Loucy (cell line): ENCODE measurements at regions not wholly inside any gene's neighbourhood (a gene's known extent, or its start where the extent isn't known, plus 50 kb on each side); places are given as distances from the start of the nearest gene placed in this dataset.

Experiments
- EZH2phosphoT487 ChIP-seq: fragments of 200-600 bp; IDR thresholded peaks from 2 replicates; pipeline ENCODE4 v1.6.1; 2018; ENCODE audit warnings: antibody characterized with exemption, mild to moderate bottlenecking, moderate library complexity, borderline replicate concordance
- TF ChIP-seq, protein P1 (sequence below): fragments of 200-600 bp; sonication (generic); conservative IDR thresholded peaks from 2 replicates; pipeline ENCODE4 v1.5.1; 2014; ENCODE audit warnings: mild to moderate bottlenecking, antibody characterized with exemption, low read length

- TF ChIP-seq, protein P1, sequence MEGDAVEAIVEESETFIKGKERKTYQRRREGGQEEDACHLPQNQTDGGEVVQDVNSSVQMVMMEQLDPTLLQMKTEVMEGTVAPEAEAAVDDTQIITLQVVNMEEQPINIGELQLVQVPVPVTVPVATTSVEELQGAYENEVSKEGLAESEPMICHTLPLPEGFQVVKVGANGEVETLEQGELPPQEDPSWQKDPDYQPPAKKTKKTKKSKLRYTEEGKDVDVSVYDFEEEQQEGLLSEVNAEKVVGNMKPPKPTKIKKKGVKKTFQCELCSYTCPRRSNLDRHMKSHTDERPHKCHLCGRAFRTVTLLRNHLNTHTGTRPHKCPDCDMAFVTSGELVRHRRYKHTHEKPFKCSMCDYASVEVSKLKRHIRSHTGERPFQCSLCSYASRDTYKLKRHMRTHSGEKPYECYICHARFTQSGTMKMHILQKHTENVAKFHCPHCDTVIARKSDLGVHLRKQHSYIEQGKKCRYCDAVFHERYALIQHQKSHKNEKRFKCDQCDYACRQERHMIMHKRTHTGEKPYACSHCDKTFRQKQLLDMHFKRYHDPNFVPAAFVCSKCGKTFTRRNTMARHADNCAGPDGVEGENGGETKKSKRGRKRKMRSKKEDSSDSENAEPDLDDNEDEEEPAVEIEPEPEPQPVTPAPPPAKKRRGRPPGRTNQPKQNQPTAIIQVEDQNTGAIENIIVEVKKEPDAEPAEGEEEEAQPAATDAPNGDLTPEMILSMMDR, result no peak
- no peak for TF ChIP-seq EZH2phosphoT487
Observed at GRCh38 chr18:46302528-46303485, 198.6 kb downstream of the HAUS1 start.
